GM12892 (cell line): ENCODE measurements at regions not wholly inside any gene's neighbourhood (a gene's known extent, or its start where the extent isn't known, plus 50 kb on each side); places are given as distances from the start of the nearest gene placed in this dataset.

Experiments used
- POLR2A ChIP-seq: IDR thresholded peaks from 2 replicates; pipeline ENCODE4 v1.6.1; 2011; ENCODE audit warnings: low read depth, low read length, control low read depth
- POLR2AphosphoS5 ChIP-seq: IDR thresholded peaks from 2 replicates; pipeline ENCODE4 v1.6.1; 2011; ENCODE audit warnings: low read depth, low read length, control low read depth

- TF ChIP-seq POLR2A, result no peak
- TF ChIP-seq POLR2AphosphoS5, result no peak
Measured at GRCh38 chr2:217090884-217091283, 231.0 kb upstream of the TNP1 start.
